IMR-90 (cell line): ENCODE measurements at regions not wholly inside any gene's neighbourhood (a gene's known extent, or its start where the extent isn't known, plus 50 kb on each side); places are given as distances from the start of the nearest gene placed in this dataset.

Experiments used
- ATAC-seq: fragments of 200-7000 bp; cut with Tn5 transposase; 2 replicates; pipeline ENCODE4 v1.9.1; 2020; ENCODE audit warnings: low read depth, mild to moderate bottlenecking, moderate library complexity
- BruUV-seq: library from RNA; stranded (reverse); fragments of 400-500 nt; replicated peaks from 2 replicates; lab custom pipeline; 2021; lab: Mats Ljungman, UMichigan
- CTCF ChIA-PET: fragments of 300-600 bp; formaldehyde crosslinking; extraction: SDS; loops from one replicate; lab custom pipeline; 2021; ENCODE audit warnings: antibody characterized with exemption; lab: Yijun Ruan, JAX
- POLR2A ChIA-PET: fragments of 300-600 bp; sonication (Branson Sonifier 250); formaldehyde crosslinking; loops from one replicate; lab custom pipeline; 2022; ENCODE audit warnings: antibody characterized with exemption; ENCODE audit not compliant: unreplicated experiment; lab: Charles Lee
- DNase-seq: peaks from one replicate; pipeline ENCODE4 v3.0.0; 2013
- H2AFZ ChIP-seq: replicated peaks from 2 replicates; pipeline ENCODE3; 2013; ENCODE audit warnings: low read length, mild to moderate bottlenecking; ENCODE audit not compliant: poor library complexity
- H2AK5ac ChIP-seq: 2 replicates; pipeline ENCODE4 v1.6.1; 2013; ENCODE audit warnings: low read depth, low read length, inconsistent platforms
- H2AK9ac ChIP-seq: replicated peaks from 2 replicates; pipeline ENCODE3; 2013; ENCODE audit warnings: mild to moderate bottlenecking, low read depth, low read length, moderate library complexity; ENCODE audit not compliant: poor library complexity
- H2BK120ac ChIP-seq: 2 replicates; pipeline ENCODE4 v1.6.1; 2013; ENCODE audit warnings: low read depth, low read length, inconsistent platforms
- H2BK15ac ChIP-seq: 3 replicates; pipeline ENCODE4 v1.6.1; 2013; ENCODE audit warnings: low read depth, low read length, inconsistent platforms
- H2BK20ac ChIP-seq: 2 replicates; pipeline ENCODE4 v1.6.1; 2013; ENCODE audit warnings: low read depth, mild to moderate bottlenecking, inconsistent platforms, low read length, moderate library complexity
- H2BK5ac ChIP-seq: 2 replicates; pipeline ENCODE4 v1.6.1; 2013; ENCODE audit warnings: mild to moderate bottlenecking, low read depth, low read length, inconsistent platforms; ENCODE audit not compliant: poor library complexity, severe bottlenecking
- H3K14ac ChIP-seq: replicated peaks from 2 replicates; pipeline ENCODE4 v1.6.1; 2013; ENCODE audit warnings: low read depth, low read length, inconsistent platforms
- H3K18ac ChIP-seq: 2 replicates; pipeline ENCODE4 v1.6.1; 2013; ENCODE audit warnings: low read depth, low read length, control low read depth
- H3K23ac ChIP-seq: 2 replicates; pipeline ENCODE4 v1.6.1; 2013; ENCODE audit warnings: low read depth, low read length, inconsistent platforms
- H3K27ac ChIP-seq: 2 replicates; pipeline ENCODE4 v1.5.1; 2013; ENCODE audit warnings: mild to moderate bottlenecking, control low read depth, low read length; ENCODE audit not compliant: insufficient read depth
- H3K27me3 ChIP-seq: 2 replicates; pipeline ENCODE4 v1.6.1; 2013; ENCODE audit warnings: low read length; ENCODE audit not compliant: control insufficient read depth, insufficient read depth
- H3K36me3 ChIP-seq: 2 replicates; pipeline ENCODE4 v1.6.1; 2013; ENCODE audit warnings: low read length, mixed read lengths; ENCODE audit not compliant: control insufficient read depth, insufficient read depth
- H3K4ac ChIP-seq: 2 replicates; pipeline ENCODE4 v1.6.1; 2013; ENCODE audit warnings: low read depth, low read length, inconsistent platforms
- H3K4me1 ChIP-seq: 2 replicates; pipeline ENCODE4 v1.6.1; 2013; ENCODE audit warnings: low read length, mixed read lengths; ENCODE audit not compliant: control insufficient read depth, insufficient read depth
- H3K4me2 ChIP-seq: 2 replicates; pipeline ENCODE4 v1.6.1; 2013; ENCODE audit warnings: low read depth, mild to moderate bottlenecking, control low read depth, low read length, moderate library complexity
- H3K4me3 ChIP-seq: 2 replicates; pipeline ENCODE4 v1.5.1; 2013; ENCODE audit warnings: low read depth, mild to moderate bottlenecking, control low read depth, low read length, moderate library complexity; ENCODE audit not compliant: insufficient read depth
- H3K56ac ChIP-seq: 2 replicates; pipeline ENCODE4 v1.6.1; 2013; ENCODE audit warnings: low read length, inconsistent platforms; ENCODE audit not compliant: insufficient read depth; ENCODE audit errors: extremely low read depth
- H3K79me1 ChIP-seq, 2 experiments: 2 replicates each; pipeline ENCODE4 v1.6.1; 2013; ENCODE audit warnings: low read length in 2 of 2, inconsistent platforms in 1 of 2, low read depth in 1 of 2
- H3K9ac ChIP-seq: 2 replicates; pipeline ENCODE4 v1.6.1; 2013; ENCODE audit warnings: low read depth, low read length, control low read depth
- H3K9me1 ChIP-seq: 2 replicates; pipeline ENCODE4 v1.6.1; 2013; ENCODE audit warnings: low read length, inconsistent platforms; ENCODE audit not compliant: insufficient read depth
- H3K9me3 ChIP-seq: 2 replicates; pipeline ENCODE4 v1.6.1; 2013; ENCODE audit warnings: low read length; ENCODE audit not compliant: control insufficient read depth, insufficient read depth
- H4K20me1 ChIP-seq: 2 replicates; pipeline ENCODE4 v1.6.1; 2013; ENCODE audit warnings: low read length, inconsistent platforms; ENCODE audit not compliant: insufficient read depth
- H4K5ac ChIP-seq: 2 replicates; pipeline ENCODE4 v1.6.1; 2013; ENCODE audit warnings: mild to moderate bottlenecking, low read depth, low read length, control low read depth
- H4K8ac ChIP-seq, 2 experiments: 2 replicates each; pipeline ENCODE4 v1.6.1; 2013; ENCODE audit warnings: low read depth in 2 of 2, low read length in 2 of 2, control low read depth in 1 of 2, inconsistent platforms in 1 of 2
- H4K91ac ChIP-seq: 2 replicates; pipeline ENCODE4 v1.6.1; 2013; ENCODE audit warnings: low read depth, low read length, inconsistent platforms; ENCODE audit not compliant: insufficient read depth
- BHLHE40 ChIP-seq: fragments of 150-350 bp; IDR thresholded peaks from 2 replicates; pipeline ENCODE4 v1.6.1; 2016; ENCODE audit warnings: mild to moderate bottlenecking, low read depth, low read length
- CEBPB ChIP-seq: IDR thresholded peaks from 2 replicates; pipeline ENCODE4 v1.6.1; 2012; ENCODE audit warnings: low read depth, low read length, improper control_type of control experiment
- CHD1 ChIP-seq: IDR thresholded peaks from 2 replicates; pipeline ENCODE4 v1.6.1; 2012; ENCODE audit warnings: low read depth, low read length, improper control_type of control experiment
- CTCF ChIP-seq: conservative IDR thresholded peaks from 2 replicates; pipeline ENCODE4 v1.5.1; 2012; ENCODE audit warnings: mild to moderate bottlenecking, low read depth, low read length, improper control_type of control experiment
- MAZ ChIP-seq: IDR thresholded peaks from 2 replicates; pipeline ENCODE4 v1.6.1; 2012; ENCODE audit warnings: low read depth, mild to moderate bottlenecking, low read length, improper control_type of control experiment, moderate library complexity, borderline replicate concordance
- NFE2L2 ChIP-seq: fragments of 150-350 bp; IDR thresholded peaks from 2 replicates; pipeline ENCODE4 v1.6.1; 2016; ENCODE audit warnings: low read depth, mild to moderate bottlenecking, low read length
- POLR2A ChIP-seq: IDR thresholded peaks from 2 replicates; pipeline ENCODE4 v1.6.1; 2012; ENCODE audit warnings: mild to moderate bottlenecking, low read depth, low read length
- RAD21 ChIP-seq: IDR thresholded peaks from 2 replicates; pipeline ENCODE4 v1.6.1; 2012; ENCODE audit warnings: low read length, improper control_type of control experiment
- RCOR1 ChIP-seq: IDR thresholded peaks from 2 replicates; pipeline ENCODE4 v1.6.1; 2012; ENCODE audit warnings: mild to moderate bottlenecking, low read length, improper control_type of control experiment; ENCODE audit not compliant: insufficient replicate concordance
- RFX5 ChIP-seq: IDR thresholded peaks from 2 replicates; pipeline ENCODE4 v1.8.0; 2012; ENCODE audit warnings: low read depth, mild to moderate bottlenecking, low read length, moderate library complexity
- SMC3 ChIP-seq: fragments of 150-350 bp; IDR thresholded peaks from 2 replicates; pipeline ENCODE4 v1.6.1; 2016; ENCODE audit warnings: low read depth, mild to moderate bottlenecking, antibody characterized with exemption, low read length, moderate library complexity
- WGBS, 2 experiments: methylation state at CpG; one replicate each; pipeline versions ENCODE4 v1.1.5 to v1.1.7; 2013; ENCODE audit warnings: missing lambda C conversion rate in 2 of 2; ENCODE audit not compliant: insufficient read length in 1 of 2; ENCODE audit errors: extremely low coverage in 2 of 2; 5-methylcytosine and 5-hydroxymethylcytosine counted together
- dilution Hi-C: fragments of 300-500 bp; cut with HindIII; formaldehyde crosslinking; loops from one replicate; pipeline ENCODE4 v1.14.3; 2018; ENCODE audit warnings: low sequenced_read_pairs; ENCODE audit not compliant: unreplicated experiment
- in situ Hi-C: fragments of 300-500 bp; cut with MboI; formaldehyde crosslinking; loops from 3 replicates; pipeline ENCODE4 v1.14.3; 2019; ENCODE audit warnings: low sequenced_read_pairs, inconsistent platforms, mixed read lengths
- intact Hi-C: fragments of 100-400 bp; cut with micrococcal nuclease; formaldehyde crosslinking; loops from 2 replicates; pipeline ENCODE4 v1.10.0; 2022
- TF ChIP-seq, protein P1 (sequence below): fragments of 150-350 bp; IDR thresholded peaks from 2 replicates; pipeline ENCODE4 v1.6.1; 2017; ENCODE audit warnings: mild to moderate bottlenecking, antibody characterized with exemption, low read length, low read depth

DNA sequence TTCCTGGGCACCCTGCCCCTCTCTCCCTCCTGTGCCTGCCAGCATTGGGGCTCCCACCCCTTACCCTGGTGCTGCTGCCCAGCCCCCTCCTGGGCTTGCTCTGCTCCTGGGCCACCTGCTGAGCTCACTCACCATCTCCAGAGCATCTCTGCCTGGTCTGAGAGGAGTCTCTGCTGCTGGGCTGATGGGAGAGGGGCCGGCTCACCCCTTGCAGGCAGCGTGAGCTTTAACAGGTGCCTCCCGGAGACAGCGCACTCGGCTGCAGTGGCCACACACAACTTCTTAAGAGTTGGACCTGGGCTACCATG, 721.7 kb downstream of the MATN1 start:
- H3K4me2 ChIP-seq = no peak overlapping the region
- no peak overlapping the region for H2BK5ac ChIP-seq
- no peak overlapping the region for H2BK15ac ChIP-seq
- H2BK120ac ChIP-seq = no peak overlapping the region
- 69% methylated on average over 4 of the region's 5 CpGs; no CpG with 5 or more reads in 1 of the 2 experiments for WGBS, 2 experiments
- H2AFZ ChIP-seq = no peak overlapping the region
- no peak overlapping the region for H4K91ac ChIP-seq
- H3K4ac ChIP-seq = no peak overlapping the region
- H3K23ac ChIP-seq = no peak overlapping the region
- H2BK20ac ChIP-seq = no peak overlapping the region
- in situ Hi-C loops = no loop called here
- TF ChIP-seq RFX5 (no peak), SMC3 (no peak), MAZ (no peak), CHD1 (no peak), CTCF (no peak), NFE2L2 (no peak), RAD21 (no peak), BHLHE40 (no peak), RCOR1 (no peak), CEBPB (no peak), POLR2A (no peak)
- TF ChIP-seq, protein P1, sequence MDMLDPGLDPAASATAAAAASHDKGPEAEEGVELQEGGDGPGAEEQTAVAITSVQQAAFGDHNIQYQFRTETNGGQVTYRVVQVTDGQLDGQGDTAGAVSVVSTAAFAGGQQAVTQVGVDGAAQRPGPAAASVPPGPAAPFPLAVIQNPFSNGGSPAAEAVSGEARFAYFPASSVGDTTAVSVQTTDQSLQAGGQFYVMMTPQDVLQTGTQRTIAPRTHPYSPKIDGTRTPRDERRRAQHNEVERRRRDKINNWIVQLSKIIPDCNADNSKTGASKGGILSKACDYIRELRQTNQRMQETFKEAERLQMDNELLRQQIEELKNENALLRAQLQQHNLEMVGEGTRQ = no peak
- no peak overlapping the region for H3K9ac ChIP-seq
- H2AK9ac ChIP-seq = no peak overlapping the region
- DNase-seq (no peak), ATAC-seq (no peak)
- H3K14ac ChIP-seq = no peak overlapping the region
- no peak overlapping the region for H3K18ac ChIP-seq
- H3K9me3 ChIP-seq = peaks cover 3% of the 10 kb centered on the region; the same call in 1 of the 2 replicates
- no TSS peak for BruUV-seq
- no peak overlapping the region for H2AK5ac ChIP-seq
- intact Hi-C loops = no loop called here
- H3K4me1 ChIP-seq = no peaks in the 10 kb centered on the region
- no peaks in the 10 kb centered on the region for H3K79me1 ChIP-seq
- no peak overlapping the region for H3K4me3 ChIP-seq
- no peak overlapping the region for H4K5ac ChIP-seq
- CTCF ChIA-PET = no interaction called here
- dilution Hi-C loops = no loop called here
- POLR2A ChIA-PET = no interaction called here
- no peaks in the 10 kb centered on the region for H3K27me3 ChIP-seq
- no peak overlapping the region for H3K56ac ChIP-seq
- no peaks in the 10 kb centered on the region for H4K20me1 ChIP-seq
- no peaks in the 10 kb centered on the region for H3K9me1 ChIP-seq
- H3K27ac ChIP-seq = no peak overlapping the region
- no peak overlapping the region for H4K8ac ChIP-seq
- no peaks in the 10 kb centered on the region for H3K36me3 ChIP-seq
